Fibroblast of lung (primary cell): ENCODE measurements at regions not wholly inside any gene's neighbourhood (a gene's known extent, or its start where the extent isn't known, plus 50 kb on each side); places are given as distances from the start of the nearest gene placed in this dataset.
"Not testable (repeated sequence)": the region's sequence is repeated elsewhere in the genome, so short reads cannot be mapped to it uniquely, and the experiment has no call there.

Experiments
- DNase-seq, 2 donors: peaks; one replicate each; pipeline versions ENCODE4 v3.0.0 to v3.0.0-alpha.2; 2010; ENCODE audit warnings: low read depth in 2 of 2
- H2AFZ ChIP-seq: 2 replicates; pipeline ENCODE4 v1.5.1; 2012; ENCODE audit warnings: low read length, control low read depth, inconsistent platforms
- H3K27ac ChIP-seq: 2 replicates; pipeline ENCODE4 v1.5.1; 2011; ENCODE audit warnings: low read length, control low read depth; ENCODE audit not compliant: insufficient read depth
- H3K27me3 ChIP-seq: 2 replicates; pipeline ENCODE4 v1.5.1; 2011; ENCODE audit warnings: mild to moderate bottlenecking, low read length; ENCODE audit not compliant: control insufficient read depth, insufficient read depth
- H3K36me3 ChIP-seq: 2 replicates; pipeline ENCODE4 v1.5.1; 2011; ENCODE audit warnings: low read length; ENCODE audit not compliant: control insufficient read depth, insufficient read depth
- H3K4me1 ChIP-seq: 2 replicates; pipeline ENCODE4 v1.5.1; 2011; ENCODE audit warnings: low read length; ENCODE audit not compliant: control insufficient read depth, insufficient read depth; ENCODE audit errors: extremely low read depth
- H3K4me2 ChIP-seq: 2 replicates; pipeline ENCODE4 v1.5.1; 2011; ENCODE audit warnings: low read length, control low read depth; ENCODE audit not compliant: insufficient read depth; ENCODE audit errors: extremely low read depth
- H3K4me3 ChIP-seq, 4 experiments: fragments of 200-600 bp in 1 of 4; sonication (generic) in 1 of 4; replicated peaks in 1 of 4; 2 replicates each; pipeline ENCODE4 v1.5.1; 2011 to 2016; ENCODE audit warnings: low read length in 4 of 4, low read depth in 3 of 4, mild to moderate bottlenecking in 3 of 4, control low read depth in 2 of 4, inconsistent platforms in 1 of 4, mixed read lengths in 1 of 4; ENCODE audit not compliant: insufficient read depth in 1 of 4; ENCODE audit errors: control extremely low read depth in 1 of 4
- H3K79me2 ChIP-seq: 2 replicates; pipeline ENCODE4 v1.5.1; 2012; ENCODE audit warnings: mild to moderate bottlenecking, low read length, inconsistent platforms; ENCODE audit not compliant: control insufficient read depth, insufficient read depth
- H3K9ac ChIP-seq: 2 replicates; pipeline ENCODE4 v1.5.1; 2011; ENCODE audit warnings: mild to moderate bottlenecking, low read length, control low read depth; ENCODE audit not compliant: insufficient read depth
- H3K9me3 ChIP-seq: 2 replicates; pipeline ENCODE4 v1.5.1; 2012; ENCODE audit warnings: low read depth, low read length; ENCODE audit not compliant: control insufficient read depth, insufficient read depth
- H4K20me1 ChIP-seq: 2 replicates; pipeline ENCODE4 v1.5.1; 2011; ENCODE audit warnings: low read length; ENCODE audit not compliant: control insufficient read depth, insufficient read depth; ENCODE audit errors: extremely low read depth
- CTCF ChIP-seq, 2 donors: IDR thresholded peaks in 1 of 2; conservative IDR thresholded peaks in 1 of 2; 1 replicate in 1 of 2; 2 replicates in 1 of 2; pipeline ENCODE4 v1.5.1; 2011 to 2012; ENCODE audit warnings: low read length in 2 of 2, control low read depth in 1 of 2, inconsistent platforms in 1 of 2, low read depth in 1 of 2, mild to moderate bottlenecking in 1 of 2
- EZH2 ChIP-seq: IDR thresholded peaks from 2 replicates; pipeline ENCODE4 v1.5.1; 2012; ENCODE audit warnings: low read length, control low read depth, mild to moderate bottlenecking; ENCODE audit errors: missing control alignments

DNA sequence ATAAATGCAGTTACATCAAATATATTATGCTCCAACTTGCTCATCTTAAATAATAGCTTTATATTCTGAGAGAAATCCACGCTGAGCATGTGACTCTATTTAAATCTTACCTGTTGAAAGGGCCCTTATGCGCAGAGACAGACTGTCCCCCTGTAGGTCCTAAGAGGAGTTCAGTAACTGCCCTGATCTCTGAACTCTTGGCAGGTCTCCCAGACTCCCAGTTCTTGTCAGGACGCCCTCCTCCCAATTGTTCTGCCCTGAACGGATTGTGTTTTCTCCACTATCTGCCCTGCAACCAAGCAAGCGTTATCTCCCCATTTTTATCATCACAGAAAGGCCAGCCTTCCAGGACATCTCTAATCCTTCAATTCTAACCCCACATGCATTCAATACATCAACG is 954.6 kb downstream of the TSN start:
- Histone ChIP-seq H3K79me2 (no peaks in the 10 kb centered on the region), H3K27me3 (no peaks in the 10 kb centered on the region), H3K4me2 (no peak overlapping the region), H4K20me1 (no peaks in the 10 kb centered on the region), H3K27ac (no peak overlapping the region), H3K4me1 (no peaks in the 10 kb centered on the region), H3K4me3 (no peak overlapping the region), H3K9ac (no peak overlapping the region), H3K36me3 (no peaks in the 10 kb centered on the region), H3K9me3 (no peaks in the 10 kb centered on the region), H2AFZ (no peak overlapping the region)
- no peak for DNase-seq
- TF ChIP-seq CTCF (conservative IDR thresholded peaks at IDR 0.05 in 1 of 2, IDR thresholded peaks at IDR 0.05 in 1 of 2; ENCODE audit: low read depth in 1 of 2, low read length in 2 of 2) = no peak
- no peak for TF ChIP-seq EZH2

- no peak for DNase-seq
- Histone ChIP-seq H3K79me2 (no peaks in the 10 kb centered on the region), H3K9ac (no peak overlapping the region), H3K4me3 (no peak overlapping the region), H4K20me1 (no peaks in the 10 kb centered on the region), H3K9me3 (no peaks in the 10 kb centered on the region), H3K36me3 (no peaks in the 10 kb centered on the region), H3K27me3 (no peaks in the 10 kb centered on the region), H2AFZ (no peak overlapping the region), H3K27ac (no peak overlapping the region), H3K4me2 (no peak overlapping the region), H3K4me1 (no peaks in the 10 kb centered on the region)
- TF ChIP-seq EZH2 = no peak
- TF ChIP-seq CTCF (conservative IDR thresholded peaks at IDR 0.05 in 1 of 2, IDR thresholded peaks at IDR 0.05 in 1 of 2; ENCODE audit: low read depth in 1 of 2, low read length in 2 of 2) = no peak
These were observed 958.3 kb downstream of the TSN start for GRCh38 chr2:122713800-122714199.

GRCh38 chr2:122720822-122721221 is 965.4 kb downstream of the TSN start:
- not testable (repeated sequence) for H3K9ac ChIP-seq, H3K27me3 ChIP-seq, H3K4me3 ChIP-seq, H3K27ac ChIP-seq, H3K9me3 ChIP-seq, DNase-seq, H3K4me1 ChIP-seq, H3K36me3 ChIP-seq, H2AFZ ChIP-seq, H3K79me2 ChIP-seq, H3K4me2 ChIP-seq, H4K20me1 ChIP-seq
